COR-L47 (cell line): ENCODE measurements at regions not wholly inside any gene's neighbourhood (a gene's known extent, or its start where the extent isn't known, plus 50 kb on each side); places are given as distances from the start of the nearest gene placed in this dataset.

Experiments used
- DNase-seq: peaks from one replicate; lab custom pipeline; 2025; lab: John Stamatoyannopoulos, UW

- no peak for DNase-seq
Observed at GRCh38 chr1:218990019-218990418, 183.7 kb upstream of the LYPLAL1 start.

DNA sequence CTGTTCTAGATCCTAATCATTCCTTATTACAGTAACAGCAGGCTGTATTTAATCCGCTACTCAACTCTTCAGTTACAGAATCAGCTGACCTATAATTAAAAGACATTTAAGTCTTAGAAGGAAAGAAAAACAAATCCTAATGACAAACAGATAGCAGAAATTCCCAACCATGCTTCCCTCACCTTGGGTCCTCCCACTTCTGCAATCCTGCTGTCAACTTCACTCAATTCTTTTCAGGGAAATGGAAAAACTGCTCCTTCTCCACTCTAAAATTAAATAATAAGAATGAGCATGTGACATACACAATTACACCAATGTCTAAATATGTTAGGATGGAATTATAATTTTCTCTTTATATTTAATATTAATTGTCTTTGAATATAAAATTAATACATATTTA, 182.6 kb upstream of the LYPLAL1 start:
- peak; percentile 18 for DNase-seq

DNA sequence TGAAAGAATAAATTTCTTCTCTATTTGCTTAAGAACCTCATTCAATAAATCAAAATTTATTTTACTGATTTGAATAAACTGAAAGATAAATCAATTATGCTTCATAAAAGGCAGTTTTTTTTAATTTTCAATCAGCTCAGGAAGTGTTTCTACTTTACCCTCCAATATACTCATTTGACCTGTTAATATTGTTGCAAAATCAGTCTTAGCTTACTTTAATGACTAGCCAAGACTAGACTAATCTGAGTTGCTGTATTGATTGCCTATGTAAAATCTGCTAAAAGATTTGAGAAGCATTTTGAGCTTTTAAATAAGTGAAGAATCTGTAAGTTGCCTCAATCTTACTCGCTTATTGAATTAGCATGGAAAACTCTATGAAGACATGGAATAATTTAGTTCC, 179.1 kb upstream of the LYPLAL1 start:
- no peak for DNase-seq

- no peak for DNase-seq
Observed at GRCh38 chr1:218995091-218995665, 178.5 kb upstream of the LYPLAL1 start.

GRCh38 chr1:218996362-218996761, 177.3 kb upstream of the LYPLAL1 start:
- no peak for DNase-seq

GRCh38 chr1:219000005-219000404, 173.7 kb upstream of the LYPLAL1 start:
- DNase-seq: no peak

- no peak for DNase-seq
Observed at GRCh38 chr1:219000631-219001030, 173.0 kb upstream of the LYPLAL1 start.

- DNase-seq: no peak
Observed at GRCh38 chr1:219010720-219011119, 163.0 kb upstream of the LYPLAL1 start.

- DNase-seq: no peak
Observed at GRCh38 chr1:219020386-219020785, 153.3 kb upstream of the LYPLAL1 start.

DNA sequence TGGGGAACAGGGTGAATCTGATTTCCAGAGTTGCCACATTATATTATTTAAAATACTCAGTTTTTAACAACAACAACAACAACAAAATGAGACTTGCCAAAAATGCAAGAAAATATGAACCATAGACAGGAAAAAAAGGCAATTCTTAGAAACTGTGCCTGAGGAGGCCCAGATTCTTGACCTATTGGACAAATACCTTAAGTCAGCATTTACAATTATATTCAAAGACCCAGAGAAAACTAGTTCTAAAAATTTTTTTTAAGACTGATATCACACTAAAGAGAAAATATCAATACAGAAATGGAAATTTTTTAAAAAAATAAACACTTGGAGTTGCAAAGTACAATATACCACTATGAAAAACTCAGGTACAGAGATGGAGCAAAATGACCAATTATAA, 152.8 kb upstream of the LYPLAL1 start:
- DNase-seq: no peak

DNA sequence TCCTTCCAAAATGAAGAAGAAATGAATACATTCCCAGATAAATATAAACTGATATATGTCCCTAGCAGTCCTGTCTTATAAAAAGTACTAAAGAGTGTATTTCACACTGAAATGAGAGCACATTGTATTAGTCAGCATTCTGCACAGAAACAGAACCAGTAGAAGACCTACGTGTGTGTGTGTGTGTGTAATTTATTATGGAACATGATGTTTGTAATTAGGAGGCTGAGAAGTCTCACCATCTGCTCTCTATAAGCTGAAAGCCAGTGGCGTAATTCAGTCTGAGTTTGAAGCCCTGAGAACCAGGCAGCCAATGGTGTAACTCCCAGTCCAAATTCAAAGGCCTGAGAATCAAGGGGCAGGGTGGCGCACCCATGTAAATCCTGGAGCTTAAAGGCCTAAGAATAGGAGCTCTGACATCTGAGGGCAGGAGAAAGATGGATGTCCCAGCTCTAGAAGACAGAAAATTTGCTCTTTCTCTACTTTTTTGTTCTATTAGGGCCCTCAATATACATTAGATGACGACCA, 146.5 kb upstream of the LYPLAL1 start:
- DNase-seq: no peak

DNA sequence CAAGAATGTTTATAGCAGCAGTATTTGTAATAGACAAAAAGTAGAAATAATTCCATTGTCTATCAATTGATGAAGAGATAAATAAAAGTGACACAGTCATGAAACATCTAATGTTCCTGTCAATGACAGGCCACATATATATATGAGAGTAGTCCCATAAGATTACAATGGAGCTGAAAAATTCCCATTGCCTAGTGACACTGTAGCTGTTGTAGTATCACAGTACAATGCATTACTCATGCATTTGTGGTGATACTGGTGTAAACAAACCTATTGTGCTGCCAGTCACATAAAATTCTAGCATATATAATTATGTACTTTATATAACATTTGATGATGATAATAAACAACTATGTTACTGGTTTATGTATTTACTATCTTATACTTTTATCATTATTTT, 141.9 kb upstream of the LYPLAL1 start:
- no peak for DNase-seq

- no peak for DNase-seq
Observed at GRCh38 chr1:219038398-219038797, 135.3 kb upstream of the LYPLAL1 start.

- no peak for DNase-seq
Observed at GRCh38 chr1:219039017-219039681, 134.5 kb upstream of the LYPLAL1 start.

DNA sequence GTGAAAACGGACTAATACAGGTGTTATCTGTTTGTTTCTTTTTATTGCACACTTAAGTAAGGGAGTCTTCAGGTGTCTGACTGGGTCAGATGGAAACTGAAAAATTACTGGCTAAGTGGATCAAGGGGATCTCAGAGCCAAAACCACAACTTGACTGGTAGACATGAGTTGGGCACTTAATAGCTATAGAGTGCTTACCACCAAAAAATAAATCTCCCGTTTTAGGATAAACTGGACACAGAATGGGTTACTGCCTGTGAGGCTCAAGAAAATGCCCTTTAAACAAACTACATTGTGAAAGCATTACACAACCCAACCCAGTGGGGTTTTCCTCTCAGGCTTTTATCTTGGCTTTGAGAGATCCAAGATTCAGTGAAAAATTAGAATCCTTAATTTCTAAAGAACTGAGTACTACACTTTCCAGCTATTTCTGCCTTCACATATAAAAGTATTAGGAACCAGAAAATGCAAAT, 134.0 kb upstream of the LYPLAL1 start:
- DNase-seq: no peak

- DNase-seq: no peak
Observed at GRCh38 chr1:219040291-219040690, 133.4 kb upstream of the LYPLAL1 start.

- DNase-seq: no peak
Observed at GRCh38 chr1:219041141-219041540, 132.5 kb upstream of the LYPLAL1 start.

GRCh38 chr1:219041818-219042217, 131.9 kb upstream of the LYPLAL1 start:
- no peak for DNase-seq

DNA sequence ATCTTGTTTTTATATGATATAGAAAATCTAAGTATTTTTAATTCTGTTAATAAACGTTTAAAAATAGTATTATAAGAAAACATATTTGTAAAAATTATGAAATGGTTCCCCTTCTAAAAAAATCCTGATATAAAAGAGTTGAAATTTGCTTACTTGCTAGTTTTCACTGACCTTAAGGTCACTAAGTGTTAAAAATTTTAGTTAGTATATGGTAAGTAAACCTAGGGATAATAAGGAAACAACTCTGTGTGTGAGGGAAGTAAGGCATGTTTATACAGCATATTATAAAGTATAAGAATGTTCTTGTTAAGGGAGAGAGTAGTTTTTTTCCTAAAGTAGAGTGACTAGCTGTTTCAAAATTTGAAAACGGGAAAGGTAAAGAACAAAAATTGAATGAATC, 130.9 kb upstream of the LYPLAL1 start:
- no peak for DNase-seq

- DNase-seq: no peak
Observed at GRCh38 chr1:219045246-219045645, 128.4 kb upstream of the LYPLAL1 start.

- no peak for DNase-seq
Observed at GRCh38 chr1:219049501-219049900, 124.2 kb upstream of the LYPLAL1 start.

DNA sequence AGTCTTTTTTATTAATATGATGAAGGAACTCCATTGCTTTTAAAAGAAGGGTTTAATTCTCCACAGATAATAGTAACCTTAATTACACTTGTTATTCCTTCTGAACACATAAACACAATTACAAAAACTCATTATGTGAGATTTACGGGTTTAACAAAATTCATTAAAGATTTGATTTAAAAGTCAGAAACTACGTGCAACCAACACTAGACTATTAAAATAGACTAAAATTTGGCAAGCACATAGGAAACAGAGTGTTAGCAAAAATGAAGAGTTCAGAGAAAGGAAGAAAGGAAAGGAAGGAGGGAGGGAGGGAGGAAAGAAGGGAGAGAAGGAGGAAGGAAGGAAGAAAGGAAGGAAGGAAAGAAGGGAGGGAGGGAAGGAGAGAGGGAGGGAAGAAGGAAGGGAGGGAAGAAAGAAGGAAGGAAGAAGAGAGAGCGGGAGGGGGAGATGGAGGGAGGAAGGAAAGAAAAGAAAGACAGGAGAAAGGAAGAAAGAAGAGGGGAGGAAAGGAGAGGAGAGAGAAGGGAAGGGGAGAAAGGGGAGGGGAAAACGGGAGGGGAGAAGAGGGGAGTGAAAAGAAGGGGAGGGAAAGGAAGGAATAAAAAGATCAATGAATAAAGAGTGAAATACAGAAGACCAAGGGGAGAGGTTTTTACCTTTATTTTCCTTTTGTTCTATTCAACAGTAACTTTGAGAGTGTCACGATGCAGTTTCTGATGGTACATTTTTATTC, 123.4 kb upstream of the LYPLAL1 start:
- no peak for DNase-seq

- no peak for DNase-seq
Observed at GRCh38 chr1:219050822-219051125, 122.9 kb upstream of the LYPLAL1 start.
